ENCODE measurements at regions not wholly inside any gene's neighbourhood (a gene's known extent, or its start where the extent isn't known, plus 50 kb on each side); places are given as distances from the start of the nearest gene placed in this dataset.

GRCh38 chr12:30874455-30875321 is 51.9 kb upstream of the TSPAN11 start:
- no peak for DNase-seq

GRCh38 chr12:30870491-30871265 is 55.9 kb upstream of the TSPAN11 start:
- no peak for DNase-seq

GRCh38 chr12:30867415-30867814 is 59.1 kb upstream of the TSPAN11 start:
- DNase-seq = no peak

GRCh38 chr12:30866256-30866655 is 60.3 kb upstream of the TSPAN11 start:
- DNase-seq = no peak

GRCh38 chr12:30863839-30864238 is 62.7 kb upstream of the TSPAN11 start:
- DNase-seq = no peak

GRCh38 chr12:30862486-30862885 is 64.1 kb upstream of the TSPAN11 start:
- DNase-seq = no peak

GRCh38 chr12:30859226-30859625 is 67.3 kb upstream of the TSPAN11 start:
- DNase-seq = no peak

GRCh38 chr12:30858471-30858870 is 68.1 kb upstream of the TSPAN11 start:
- DNase-seq = no peak

- no peak for DNase-seq
Measured at GRCh38 chr12:30853561-30854133, 72.9 kb upstream of the TSPAN11 start.

GRCh38 chr12:30850684-30851083 is 75.9 kb upstream of the TSPAN11 start:
- DNase-seq = no peak

- peak; percentile 79 for DNase-seq
Measured at GRCh38 chr12:30847259-30847658, 79.3 kb upstream of the TSPAN11 start.

- no peak for DNase-seq
Measured at GRCh38 chr12:30846776-30847175, 79.8 kb upstream of the TSPAN11 start.

GRCh38 chr12:30845676-30846075 is 80.9 kb upstream of the TSPAN11 start:
- no peak for DNase-seq

- no peak for DNase-seq
Measured at GRCh38 chr12:30843211-30843610, 83.3 kb upstream of the TSPAN11 start.

GRCh38 chr12:30840715-30841114 is 85.8 kb upstream of the TSPAN11 start:
- DNase-seq = no peak

- DNase-seq = no peak
Measured at GRCh38 chr12:30839643-30840220, 85.0 kb upstream of the CAPRIN2 start.

GRCh38 chr12:30837595-30837994 is 82.8 kb upstream of the CAPRIN2 start:
- no peak for DNase-seq

- DNase-seq = no peak
Measured at GRCh38 chr12:30836656-30837445, 82.1 kb upstream of the CAPRIN2 start.

GRCh38 chr12:30835216-30835615 is 80.5 kb upstream of the CAPRIN2 start:
- DNase-seq = no peak

GRCh38 chr12:30830751-30831150 is 76.0 kb upstream of the CAPRIN2 start:
- DNase-seq = no peak

- no peak for DNase-seq
Measured at GRCh38 chr12:30829876-30830275, 75.1 kb upstream of the CAPRIN2 start.

GRCh38 chr12:30828686-30829085 is 73.9 kb upstream of the CAPRIN2 start:
- DNase-seq = no peak
